ENCODE measurements at regions not wholly inside any gene's neighbourhood (a gene's known extent, or its start where the extent isn't known, plus 50 kb on each side); places are given as distances from the start of the nearest gene placed in this dataset.

DNA sequence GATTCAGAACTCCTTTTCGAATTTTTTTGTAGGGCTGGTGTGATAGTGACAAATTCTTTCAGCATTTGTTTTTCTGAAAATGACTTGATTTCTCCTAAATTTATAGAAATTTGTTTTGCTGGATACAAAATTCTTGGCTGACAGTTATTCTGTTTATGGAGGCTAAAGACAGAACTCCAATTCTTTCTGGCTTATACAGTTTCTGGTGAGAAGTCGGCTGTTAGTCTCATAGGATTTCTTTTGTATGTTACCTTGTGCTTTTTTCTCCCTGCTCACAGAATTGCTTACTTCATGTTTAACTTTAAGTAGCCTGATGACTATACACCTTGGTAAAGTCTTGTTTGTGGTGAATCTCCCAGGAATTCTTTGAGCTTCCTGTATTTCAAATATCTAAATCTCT, 1264.6 kb downstream of the NSUN3 start:
- TF ChIP-seq EZH2 (IDR thresholded peaks at IDR 0.05; ENCODE audit: borderline replicate concordance, insufficient read depth, low read length, poor library complexity, severe bottlenecking) (no peak), MXI1 (conservative IDR thresholded peaks at IDR 0.05; ENCODE audit: poor library complexity, severe bottlenecking) (no peak), POLR2AphosphoS5 (IDR thresholded peaks at IDR 0.05) (no peak), EP300 (conservative IDR thresholded peaks at IDR 0.05; ENCODE audit: poor library complexity, severe bottlenecking) (no peak), SMC3 (conservative IDR thresholded peaks at IDR 0.05; ENCODE audit: poor library complexity) (no peak), TAF1 (IDR thresholded peaks at IDR 0.05; ENCODE audit: low read depth) (no peak)
- TF ChIP-seq, protein P1, sequence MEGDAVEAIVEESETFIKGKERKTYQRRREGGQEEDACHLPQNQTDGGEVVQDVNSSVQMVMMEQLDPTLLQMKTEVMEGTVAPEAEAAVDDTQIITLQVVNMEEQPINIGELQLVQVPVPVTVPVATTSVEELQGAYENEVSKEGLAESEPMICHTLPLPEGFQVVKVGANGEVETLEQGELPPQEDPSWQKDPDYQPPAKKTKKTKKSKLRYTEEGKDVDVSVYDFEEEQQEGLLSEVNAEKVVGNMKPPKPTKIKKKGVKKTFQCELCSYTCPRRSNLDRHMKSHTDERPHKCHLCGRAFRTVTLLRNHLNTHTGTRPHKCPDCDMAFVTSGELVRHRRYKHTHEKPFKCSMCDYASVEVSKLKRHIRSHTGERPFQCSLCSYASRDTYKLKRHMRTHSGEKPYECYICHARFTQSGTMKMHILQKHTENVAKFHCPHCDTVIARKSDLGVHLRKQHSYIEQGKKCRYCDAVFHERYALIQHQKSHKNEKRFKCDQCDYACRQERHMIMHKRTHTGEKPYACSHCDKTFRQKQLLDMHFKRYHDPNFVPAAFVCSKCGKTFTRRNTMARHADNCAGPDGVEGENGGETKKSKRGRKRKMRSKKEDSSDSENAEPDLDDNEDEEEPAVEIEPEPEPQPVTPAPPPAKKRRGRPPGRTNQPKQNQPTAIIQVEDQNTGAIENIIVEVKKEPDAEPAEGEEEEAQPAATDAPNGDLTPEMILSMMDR (IDR thresholded peaks at IDR 0.05; ENCODE audit: poor library complexity, severe bottlenecking) = no peak
- TF ChIP-seq, protein P2, sequence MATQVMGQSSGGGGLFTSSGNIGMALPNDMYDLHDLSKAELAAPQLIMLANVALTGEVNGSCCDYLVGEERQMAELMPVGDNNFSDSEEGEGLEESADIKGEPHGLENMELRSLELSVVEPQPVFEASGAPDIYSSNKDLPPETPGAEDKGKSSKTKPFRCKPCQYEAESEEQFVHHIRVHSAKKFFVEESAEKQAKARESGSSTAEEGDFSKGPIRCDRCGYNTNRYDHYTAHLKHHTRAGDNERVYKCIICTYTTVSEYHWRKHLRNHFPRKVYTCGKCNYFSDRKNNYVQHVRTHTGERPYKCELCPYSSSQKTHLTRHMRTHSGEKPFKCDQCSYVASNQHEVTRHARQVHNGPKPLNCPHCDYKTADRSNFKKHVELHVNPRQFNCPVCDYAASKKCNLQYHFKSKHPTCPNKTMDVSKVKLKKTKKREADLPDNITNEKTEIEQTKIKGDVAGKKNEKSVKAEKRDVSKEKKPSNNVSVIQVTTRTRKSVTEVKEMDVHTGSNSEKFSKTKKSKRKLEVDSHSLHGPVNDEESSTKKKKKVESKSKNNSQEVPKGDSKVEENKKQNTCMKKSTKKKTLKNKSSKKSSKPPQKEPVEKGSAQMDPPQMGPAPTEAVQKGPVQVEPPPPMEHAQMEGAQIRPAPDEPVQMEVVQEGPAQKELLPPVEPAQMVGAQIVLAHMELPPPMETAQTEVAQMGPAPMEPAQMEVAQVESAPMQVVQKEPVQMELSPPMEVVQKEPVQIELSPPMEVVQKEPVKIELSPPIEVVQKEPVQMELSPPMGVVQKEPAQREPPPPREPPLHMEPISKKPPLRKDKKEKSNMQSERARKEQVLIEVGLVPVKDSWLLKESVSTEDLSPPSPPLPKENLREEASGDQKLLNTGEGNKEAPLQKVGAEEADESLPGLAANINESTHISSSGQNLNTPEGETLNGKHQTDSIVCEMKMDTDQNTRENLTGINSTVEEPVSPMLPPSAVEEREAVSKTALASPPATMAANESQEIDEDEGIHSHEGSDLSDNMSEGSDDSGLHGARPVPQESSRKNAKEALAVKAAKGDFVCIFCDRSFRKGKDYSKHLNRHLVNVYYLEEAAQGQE (IDR thresholded peaks at IDR 0.05; ENCODE audit: borderline replicate concordance) = no peak
